SU-DHL-6 (cell line): ENCODE measurements at regions not wholly inside any gene's neighbourhood (a gene's known extent, or its start where the extent isn't known, plus 50 kb on each side); places are given as distances from the start of the nearest gene placed in this dataset.

Experiments
- CTCF ChIP-seq: fragments of 200-600 bp; sonication (generic); IDR thresholded peaks from one replicate; pipeline ENCODE4 v1.5.1; 2017; ENCODE audit warnings: antibody characterized with exemption, mild to moderate bottlenecking, low read length, moderate library complexity; ENCODE audit not compliant: insufficient read depth, poor library complexity, severe bottlenecking
- EZH2phosphoT487 ChIP-seq: fragments of 200-600 bp; sonication (generic), shearing (Covaris generic); conservative IDR thresholded peaks from 2 replicates; pipeline ENCODE4 v1.6.1; 2018; ENCODE audit warnings: mild to moderate bottlenecking, antibody characterized with exemption, low read length, moderate library complexity, mixed read lengths

- TF ChIP-seq CTCF (no peak), EZH2phosphoT487 (no peak)
Observed at GRCh38 chr6:147855803-147856482, 347.5 kb downstream of the SAMD5 start.
